SH-SY5Y (cell line): ENCODE measurements at regions not wholly inside any gene's neighbourhood (a gene's known extent, or its start where the extent isn't known, plus 50 kb on each side); places are given as distances from the start of the nearest gene placed in this dataset.

ENCODE experiments used
- GATA2 ChIP-seq: IDR thresholded peaks from 2 replicates; pipeline ENCODE4 v1.6.1; 2011; ENCODE audit warnings: mild to moderate bottlenecking, low read depth, low read length
- GATA3 ChIP-seq: IDR thresholded peaks from 2 replicates; pipeline ENCODE4 v1.6.1; 2011; ENCODE audit warnings: low read depth, mild to moderate bottlenecking, low read length, moderate library complexity

- TF ChIP-seq GATA2, result no peak
- no peak for TF ChIP-seq GATA3
Measured at GRCh38 chrX:113975441-113975840, 608.4 kb upstream of the HTR2C start.

DNA sequence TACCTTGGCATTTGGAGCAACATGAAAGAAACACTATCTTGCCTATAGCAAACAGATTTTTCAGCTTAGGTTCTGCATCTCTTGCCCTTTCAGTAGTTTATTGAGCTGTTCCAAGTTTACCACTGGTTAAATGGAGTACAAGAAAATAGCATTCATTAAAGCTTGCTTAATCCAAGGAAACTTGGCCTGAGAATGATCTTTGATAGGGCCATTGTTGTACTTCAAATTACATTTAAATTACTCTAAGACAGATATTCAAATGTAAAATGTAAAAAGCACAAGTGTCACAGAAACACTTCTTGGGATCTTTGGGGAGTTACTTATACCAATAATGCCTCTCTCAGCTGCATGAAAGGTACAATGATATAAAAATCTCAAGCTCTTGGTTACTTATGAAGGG is 609.0 kb upstream of the HTR2C start:
- TF ChIP-seq GATA3 (no peak), GATA2 (no peak)

GRCh38 chrX:113973706-113974105 is 610.2 kb upstream of the HTR2C start:
- TF ChIP-seq GATA3, result no peak
- TF ChIP-seq GATA2, result no peak

GRCh38 chrX:113966791-113967190 is 617.1 kb upstream of the HTR2C start:
- TF ChIP-seq GATA2 (no peak), GATA3 (no peak)

DNA sequence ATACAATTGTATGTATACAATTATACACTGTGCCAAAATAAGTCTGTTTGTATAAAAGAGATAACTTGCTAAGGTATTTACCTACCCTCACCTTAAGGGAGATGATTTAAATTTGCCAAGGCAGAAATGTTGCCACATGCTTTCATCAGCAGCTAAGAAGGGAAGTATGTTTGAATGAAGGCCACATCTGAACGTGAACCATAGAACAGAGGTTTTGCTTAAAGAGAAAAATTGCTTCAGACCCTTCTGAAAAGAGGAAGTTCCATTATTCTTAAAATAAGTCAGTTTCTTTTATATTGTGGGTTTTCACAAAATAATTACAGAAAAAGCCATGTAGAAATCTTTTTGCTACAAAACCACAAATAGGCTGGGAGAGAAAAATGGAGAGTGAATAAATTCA is 621.5 kb upstream of the HTR2C start:
- TF ChIP-seq GATA2 (no peak), GATA3 (no peak)

GRCh38 chrX:113959912-113960626 is 623.8 kb upstream of the HTR2C start:
- TF ChIP-seq GATA3 (no peak), GATA2 (no peak)

DNA sequence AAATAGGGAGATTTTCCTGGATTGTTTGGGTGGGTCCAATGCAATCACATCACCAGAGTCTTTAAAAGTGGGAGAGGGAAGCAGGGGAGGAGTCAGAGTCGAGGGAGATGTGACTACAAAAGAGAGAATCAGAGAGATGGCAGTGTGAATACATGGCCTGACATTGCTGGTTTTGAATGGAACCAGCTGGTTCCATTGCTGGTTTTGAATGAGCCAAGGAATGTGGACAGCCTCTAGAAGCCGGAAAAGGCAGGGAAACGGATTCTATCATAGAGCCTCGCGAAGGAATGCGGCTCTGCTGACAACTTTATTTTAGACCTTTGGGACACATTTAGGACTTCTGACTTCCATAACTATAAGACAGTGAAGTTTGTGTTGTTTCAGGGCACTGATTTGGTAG is 627.0 kb upstream of the HTR2C start:
- TF ChIP-seq GATA3 (no peak), GATA2 (no peak)

DNA sequence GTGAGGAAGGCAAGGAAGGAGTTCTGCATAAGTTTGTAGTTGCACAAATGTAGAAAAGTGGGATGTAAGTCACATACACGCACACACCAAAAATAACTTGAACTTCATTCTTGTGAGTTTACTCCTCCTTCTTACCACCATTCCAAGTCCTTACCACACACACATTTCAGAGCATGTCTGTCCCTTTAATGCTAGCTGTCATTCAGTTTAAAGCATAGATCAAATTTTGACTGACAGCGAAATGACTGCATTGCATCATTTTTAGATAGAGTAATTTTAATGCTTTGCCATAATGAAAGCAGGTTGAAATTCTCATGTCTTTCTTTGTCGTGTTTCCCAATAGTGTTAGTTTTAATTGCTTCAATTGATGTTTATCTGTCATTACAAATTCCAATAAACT is 629.6 kb upstream of the HTR2C start:
- TF ChIP-seq GATA3 (no peak), GATA2 (no peak)

DNA sequence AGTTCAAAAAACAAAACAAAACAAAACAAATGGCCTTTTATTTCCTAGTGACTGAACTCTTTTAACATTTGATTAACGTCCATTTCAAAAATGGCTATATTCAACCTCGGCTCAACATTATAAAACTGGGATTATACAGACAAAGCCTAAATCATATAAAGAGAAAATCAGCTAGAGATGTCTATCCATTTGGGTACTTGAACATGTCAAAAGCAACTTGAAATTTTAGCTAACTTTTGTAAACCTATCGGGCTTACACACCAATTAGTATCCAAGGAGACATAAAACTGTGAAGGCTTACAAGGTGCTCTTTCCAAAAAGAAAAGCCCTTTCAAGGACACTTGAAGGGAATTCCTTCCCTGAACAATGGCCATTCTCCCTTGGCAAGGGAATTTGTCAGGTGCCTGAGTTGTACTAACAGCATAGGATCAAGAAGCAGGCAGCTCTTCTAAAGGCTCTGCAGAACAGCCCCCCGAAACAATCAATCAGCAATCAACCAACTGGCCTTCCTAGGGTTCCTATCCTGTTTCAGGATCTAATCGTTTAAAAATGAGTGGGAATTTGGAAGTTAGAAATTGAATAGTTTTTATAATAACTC is 633.7 kb upstream of the HTR2C start:
- TF ChIP-seq GATA3 (no peak), GATA2 (no peak)

- TF ChIP-seq GATA2 (no peak), GATA3 (no peak)
Measured at GRCh38 chrX:113947548-113947947, 636.3 kb upstream of the HTR2C start.

DNA sequence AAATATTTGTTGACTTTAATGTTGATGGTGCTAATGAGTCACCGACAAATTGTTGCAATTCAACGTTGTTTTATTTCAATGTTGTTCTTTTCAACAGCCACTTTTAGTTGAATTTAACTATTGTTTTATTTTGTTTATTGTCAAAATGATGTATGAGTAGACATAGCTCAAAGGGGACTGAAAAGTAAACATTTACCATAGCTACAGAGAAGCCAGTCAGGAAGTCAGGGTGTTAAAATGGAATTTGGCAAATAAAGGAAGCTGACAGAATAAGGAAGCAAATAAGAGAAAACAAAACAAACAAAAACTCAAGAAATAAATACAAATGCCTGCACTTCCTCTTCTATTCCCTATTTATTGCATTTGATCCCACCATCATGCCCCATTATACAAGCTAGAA is 648.4 kb upstream of the HTR2C start:
- no peak for TF ChIP-seq GATA3
- TF ChIP-seq GATA2, result no peak

GRCh38 chrX:113933931-113934330 is 650.0 kb upstream of the HTR2C start:
- TF ChIP-seq GATA2 (no peak), GATA3 (no peak)

- TF ChIP-seq GATA3 (no peak), GATA2 (no peak)
Measured at GRCh38 chrX:113929004-113929403, 654.9 kb upstream of the HTR2C start.

DNA sequence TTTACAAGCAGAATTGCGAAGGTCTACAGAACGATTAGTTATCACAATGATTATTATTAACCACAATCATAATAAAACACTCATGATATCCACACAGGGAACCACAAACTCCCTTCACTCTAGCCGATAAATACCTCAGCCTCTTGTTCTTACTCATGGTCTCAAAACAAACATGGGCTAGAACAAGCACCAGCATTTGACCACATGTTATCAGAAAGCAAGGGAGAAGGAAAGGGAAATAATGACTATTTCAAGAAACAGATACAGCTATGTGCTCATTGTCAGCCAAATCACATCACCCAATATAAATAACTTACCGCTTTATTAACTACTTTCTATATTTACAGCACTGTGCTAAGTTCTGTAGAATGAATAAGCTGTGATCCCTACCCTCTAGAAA is 663.2 kb upstream of the HTR2C start:
- TF ChIP-seq GATA3 (no peak), GATA2 (no peak)

DNA sequence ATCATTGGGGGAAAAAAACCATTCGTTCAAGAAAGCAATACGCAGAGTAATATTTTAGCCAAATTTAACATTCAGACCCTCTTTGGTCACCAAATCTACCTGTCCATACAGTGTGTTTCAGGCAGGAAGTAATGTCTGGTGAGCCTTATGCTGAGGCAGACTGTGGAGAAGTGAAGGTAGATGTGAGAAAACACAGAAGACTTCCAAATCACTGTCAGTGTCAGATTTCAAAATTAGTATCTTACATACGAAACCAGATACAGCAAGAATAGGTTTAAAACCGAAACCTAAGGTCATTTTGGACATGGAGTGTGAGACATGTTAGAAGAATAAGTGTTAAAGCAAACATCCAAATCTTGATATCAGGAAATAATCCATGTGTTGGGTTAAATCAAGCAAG is 664.5 kb upstream of the HTR2C start:
- TF ChIP-seq GATA2 (no peak), GATA3 (no peak)
